GM12892 (cell line): ENCODE measurements at regions not wholly inside any gene's neighbourhood (a gene's known extent, or its start where the extent isn't known, plus 50 kb on each side); places are given as distances from the start of the nearest gene placed in this dataset.

ENCODE experiments used
- POLR2A ChIP-seq: IDR thresholded peaks from 2 replicates; pipeline ENCODE4 v1.6.1; 2011; ENCODE audit warnings: low read depth, low read length, control low read depth
- POLR2AphosphoS5 ChIP-seq: IDR thresholded peaks from 2 replicates; pipeline ENCODE4 v1.6.1; 2011; ENCODE audit warnings: low read depth, low read length, control low read depth
- TAF1 ChIP-seq: IDR thresholded peaks from 2 replicates; pipeline ENCODE4 v1.6.1; 2011; ENCODE audit warnings: low read depth, mild to moderate bottlenecking, control low read depth, low read length, borderline replicate concordance

GRCh38 chr2:18999198-18999597, 359.2 kb downstream of the OSR1 start:
- TF ChIP-seq TAF1: no peak
- no peak for TF ChIP-seq POLR2A
- TF ChIP-seq POLR2AphosphoS5: no peak
